GM19025 (cell line): ENCODE measurements at regions not wholly inside any gene's neighbourhood (a gene's known extent, or its start where the extent isn't known, plus 50 kb on each side); places are given as distances from the start of the nearest gene placed in this dataset.

Experiments used
- ATAC-seq: cut with Tn5 transposase; IDR thresholded peaks from one replicate; pipeline ENCODE4 v1.9.1; 2021; ENCODE audit warnings: mild to moderate bottlenecking, low read depth, moderate library complexity; ENCODE audit not compliant: unreplicated experiment

- no peak for ATAC-seq
Measured at GRCh38 chr9:81741103-81741502, 51.8 kb upstream of the TLE1 start.

GRCh38 chr9:81748091-81748490, 58.7 kb upstream of the TLE1 start:
- no peak for ATAC-seq

- no peak for ATAC-seq
Measured at GRCh38 chr9:81753436-81753835, 64.1 kb upstream of the TLE1 start.

- ATAC-seq = no peak
Measured at GRCh38 chr9:81754245-81754644, 64.9 kb upstream of the TLE1 start.

- no peak for ATAC-seq
Measured at GRCh38 chr9:81755721-81756120, 66.4 kb upstream of the TLE1 start.

- no peak for ATAC-seq
Measured at GRCh38 chr9:81756561-81756960, 67.2 kb upstream of the TLE1 start.

- no peak for ATAC-seq
Measured at GRCh38 chr9:81758123-81758797, 68.9 kb upstream of the TLE1 start.

- ATAC-seq = no peak
Measured at GRCh38 chr9:81759680-81760215, 70.4 kb upstream of the TLE1 start.

GRCh38 chr9:81767921-81768320, 78.6 kb upstream of the TLE1 start:
- no peak for ATAC-seq

- no peak for ATAC-seq
Measured at GRCh38 chr9:81771571-81771970, 82.2 kb upstream of the TLE1 start.

- no peak for ATAC-seq
Measured at GRCh38 chr9:81772144-81772543, 82.8 kb upstream of the TLE1 start.

GRCh38 chr9:81776390-81776789, 87.0 kb upstream of the TLE1 start:
- no peak for ATAC-seq

- no peak for ATAC-seq
Measured at GRCh38 chr9:81776834-81777233, 87.5 kb upstream of the TLE1 start.

- no peak for ATAC-seq
Measured at GRCh38 chr9:81777482-81777881, 88.1 kb upstream of the TLE1 start.

GRCh38 chr9:81782313-81782995, 93.1 kb upstream of the TLE1 start:
- no peak for ATAC-seq

GRCh38 chr9:81787747-81788632, 98.6 kb upstream of the TLE1 start:
- ATAC-seq = no peak

GRCh38 chr9:81789721-81790120, 100.4 kb upstream of the TLE1 start:
- ATAC-seq = no peak

GRCh38 chr9:81790166-81790565, 100.8 kb upstream of the TLE1 start:
- no peak for ATAC-seq

GRCh38 chr9:81791076-81791475, 101.7 kb upstream of the TLE1 start:
- no peak for ATAC-seq

GRCh38 chr9:81798606-81799005, 109.3 kb upstream of the TLE1 start:
- no peak for ATAC-seq

- ATAC-seq = no peak
Measured at GRCh38 chr9:81801190-81801589, 111.8 kb upstream of the TLE1 start.
